Left ventricle myocardium inferior (tissue), 1 donor: ENCODE measurements at regions not wholly inside any gene's neighbourhood (a gene's known extent, or its start where the extent isn't known, plus 50 kb on each side); places are given as distances from the start of the nearest gene placed in this dataset.
A peak's percentile ranks its signal among the peaks of the same experiment; 100 is the strongest.

Source experiments
- DNase-seq: peaks from one replicate; pipeline ENCODE4 v3.0.0-alpha.2; 2020
- H3K27ac ChIP-seq: fragments of 200-600 bp; replicated peaks from 2 replicates; pipeline ENCODE4 v1.8.0; 2021
- H3K27me3 ChIP-seq: fragments of 200-600 bp; 2 replicates; pipeline ENCODE4 v1.8.0; 2021; ENCODE audit warnings: low read depth
- H3K36me3 ChIP-seq: fragments of 200-600 bp; 2 replicates; pipeline ENCODE4 v1.8.0; 2021
- H3K4me1 ChIP-seq: fragments of 200-600 bp; 2 replicates; pipeline ENCODE4 v1.8.0; 2021
- H3K4me3 ChIP-seq: fragments of 200-600 bp; 2 replicates; pipeline ENCODE4 v1.8.0; 2021; ENCODE audit warnings: mild to moderate bottlenecking, moderate library complexity
- H3K9me3 ChIP-seq: fragments of 200-600 bp; replicated peaks from 2 replicates; pipeline ENCODE4 v1.8.0; 2021
- CTCF ChIP-seq: fragments of 200-600 bp; IDR thresholded peaks from 2 replicates; pipeline ENCODE4 v1.8.0; 2021; ENCODE audit warnings: antibody characterized with exemption, mild to moderate bottlenecking, borderline replicate concordance
- intact Hi-C: fragments of 100-400 bp; cut with micrococcal nuclease; formaldehyde crosslinking; loops from one replicate; pipeline ENCODE4 v1.11.0; 2022
- donor health status: DM: no; HTN: yes; CAD: no; lungs with severe emphysema.

- Histone ChIP-seq H3K9me3 (peaks cover 22% of the 10 kb centered on the region), H3K4me3 (no peak overlapping the region), H3K27ac (peak overlapping the region; percentile 27), H3K4me1 (peaks cover 25% of the 10 kb centered on the region), H3K27me3 (no peaks in the 10 kb centered on the region), H3K36me3 (no peaks in the 10 kb centered on the region)
- intact Hi-C loops = no loop called here
- no peak for DNase-seq
- no peak for TF ChIP-seq CTCF
Measured at GRCh38 chr1:217184854-217185253, 446.0 kb downstream of the GPATCH2 start.

GRCh38 chr1:217182992-217183391 is 447.9 kb downstream of the GPATCH2 start:
- DNase-seq = no peak
- intact Hi-C loops = no loop called here

GRCh38 chr1:217181756-217182155 is 449.1 kb downstream of the GPATCH2 start:
- intact Hi-C loops = no loop called here
- Histone ChIP-seq H3K27ac (no peak overlapping the region), H3K27me3 (no peaks in the 10 kb centered on the region), H3K9me3 (peaks cover 8% of the 10 kb centered on the region), H3K4me1 (peaks cover 21% of the 10 kb centered on the region), H3K4me3 (no peak overlapping the region), H3K36me3 (no peaks in the 10 kb centered on the region)
- no peak for DNase-seq
- TF ChIP-seq CTCF = no peak

More at GRCh38 chr1:217182992-217183391, 447.9 kb downstream of the GPATCH2 start:
- H3K27ac ChIP-seq = no peak overlapping the region
- no peaks in the 10 kb centered on the region for H3K27me3 ChIP-seq
- no peak for TF ChIP-seq CTCF
- H3K4me1 ChIP-seq = peaks cover 25% of the 10 kb centered on the region
- H3K4me3 ChIP-seq = no peak overlapping the region
- no peaks in the 10 kb centered on the region for H3K36me3 ChIP-seq
- peaks cover 15% of the 10 kb centered on the region for H3K9me3 ChIP-seq

DNA sequence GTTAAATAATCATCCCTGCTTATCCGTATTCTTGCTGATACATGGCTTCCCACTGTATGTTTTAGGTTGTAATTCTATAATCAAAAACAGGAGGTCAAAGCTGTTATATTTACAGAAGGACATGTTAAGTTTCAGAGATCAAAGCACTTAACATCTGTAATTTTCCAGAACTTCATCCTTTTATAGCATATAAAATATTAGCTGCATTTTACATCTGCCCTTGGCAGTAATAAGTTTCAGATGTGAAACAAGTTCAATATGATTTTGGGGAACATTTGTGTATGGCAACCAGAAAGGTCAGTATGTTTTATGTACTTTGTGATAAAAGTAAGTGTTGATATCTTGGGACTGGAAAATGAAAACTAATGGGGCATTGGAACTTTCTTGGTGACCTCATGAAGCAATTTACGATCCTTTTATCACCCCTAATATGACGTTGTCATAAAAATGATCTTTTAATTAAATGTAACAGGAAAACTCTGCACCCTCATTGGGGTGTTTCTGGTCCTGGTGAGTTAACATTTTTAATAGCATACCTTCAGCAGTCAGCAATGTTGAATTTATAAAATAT is 449.6 kb downstream of the GPATCH2 start:
- no peak for DNase-seq
- intact Hi-C loops = no loop called here
- Histone ChIP-seq H3K27ac (no peak overlapping the region), H3K4me3 (no peak overlapping the region), H3K9me3 (peaks cover 3% of the 10 kb centered on the region), H3K4me1 (peaks cover 21% of the 10 kb centered on the region), H3K27me3 (no peaks in the 10 kb centered on the region), H3K36me3 (no peaks in the 10 kb centered on the region)
- TF ChIP-seq CTCF = no peak

GRCh38 chr1:217180443-217180842 is 450.4 kb downstream of the GPATCH2 start:
- TF ChIP-seq CTCF = no peak
- no peaks in the 10 kb centered on the region for H3K9me3 ChIP-seq
- intact Hi-C loops = no loop called here

More at GRCh38 chr1:217180443-217180842, 450.4 kb downstream of the GPATCH2 start:
- DNase-seq = no peak
- H3K27ac ChIP-seq = no peak overlapping the region
- H3K4me1 ChIP-seq = peaks cover 19% of the 10 kb centered on the region
- no peak overlapping the region for H3K4me3 ChIP-seq
- H3K27me3 ChIP-seq = no peaks in the 10 kb centered on the region
- H3K36me3 ChIP-seq = no peaks in the 10 kb centered on the region
